ENCODE measurements at regions not wholly inside any gene's neighbourhood (a gene's known extent, or its start where the extent isn't known, plus 50 kb on each side); places are given as distances from the start of the nearest gene placed in this dataset.

DNA sequence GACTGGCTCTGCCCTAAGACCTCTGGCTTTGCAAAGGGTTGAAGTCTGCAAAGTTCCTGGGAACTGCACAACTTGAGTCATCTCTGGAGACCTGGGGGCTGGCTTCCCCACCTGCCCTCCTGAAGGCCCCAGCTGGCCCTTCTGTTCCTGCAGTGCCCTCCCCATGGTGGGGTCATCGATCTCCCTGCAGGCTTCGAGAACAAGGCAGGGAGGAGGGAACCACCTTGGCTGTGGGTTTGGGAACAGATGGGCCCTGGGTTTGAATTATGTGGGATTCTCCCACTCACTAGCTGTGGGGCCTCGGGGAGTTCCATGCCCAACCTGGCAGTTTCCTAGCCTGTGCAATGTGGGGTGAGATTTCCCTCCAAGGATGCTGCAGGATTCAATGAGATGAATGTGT lies 310.2 kb downstream of the PTPRU start:
- Histone ChIP-seq H3K9me3 (no peaks in the 10 kb centered on the region), H3K27me3 (replicated peaks; ENCODE audit: control insufficient read depth, insufficient read depth, low read length) (no peaks in the 10 kb centered on the region), H3K4me3 (ENCODE audit: low read depth, low read length) (no peak overlapping the region), H3K36me3 (ENCODE audit: control insufficient read depth, insufficient read depth, low read length) (no peaks in the 10 kb centered on the region), H3K4me1 (no peaks in the 10 kb centered on the region)
- H3K27me3 Mint-ChIP-seq (ENCODE audit: insufficient read depth, unreplicated experiment): peaks cover 3% of the 10 kb centered on the region
- H3K4me3 Mint-ChIP-seq (ENCODE audit: unreplicated experiment): no peak overlapping the region
- BruUV-seq (replicated peaks): no TSS peak
- no peak for DNase-seq
- no peaks in the 10 kb centered on the region for H3K36me3 Mint-ChIP-seq (ENCODE audit: insufficient read depth, unreplicated experiment)
- TF ChIP-seq, protein P1, sequence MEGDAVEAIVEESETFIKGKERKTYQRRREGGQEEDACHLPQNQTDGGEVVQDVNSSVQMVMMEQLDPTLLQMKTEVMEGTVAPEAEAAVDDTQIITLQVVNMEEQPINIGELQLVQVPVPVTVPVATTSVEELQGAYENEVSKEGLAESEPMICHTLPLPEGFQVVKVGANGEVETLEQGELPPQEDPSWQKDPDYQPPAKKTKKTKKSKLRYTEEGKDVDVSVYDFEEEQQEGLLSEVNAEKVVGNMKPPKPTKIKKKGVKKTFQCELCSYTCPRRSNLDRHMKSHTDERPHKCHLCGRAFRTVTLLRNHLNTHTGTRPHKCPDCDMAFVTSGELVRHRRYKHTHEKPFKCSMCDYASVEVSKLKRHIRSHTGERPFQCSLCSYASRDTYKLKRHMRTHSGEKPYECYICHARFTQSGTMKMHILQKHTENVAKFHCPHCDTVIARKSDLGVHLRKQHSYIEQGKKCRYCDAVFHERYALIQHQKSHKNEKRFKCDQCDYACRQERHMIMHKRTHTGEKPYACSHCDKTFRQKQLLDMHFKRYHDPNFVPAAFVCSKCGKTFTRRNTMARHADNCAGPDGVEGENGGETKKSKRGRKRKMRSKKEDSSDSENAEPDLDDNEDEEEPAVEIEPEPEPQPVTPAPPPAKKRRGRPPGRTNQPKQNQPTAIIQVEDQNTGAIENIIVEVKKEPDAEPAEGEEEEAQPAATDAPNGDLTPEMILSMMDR (IDR thresholded peaks at IDR 0.05; ENCODE audit: insufficient read depth in 1 of 2, low read depth in 1 of 2, low read length in 1 of 2, severe bottlenecking in 1 of 2, unreplicated experiment in 1 of 2): no peak
- no peaks in the 10 kb centered on the region for H3K9me3 Mint-ChIP-seq (ENCODE audit: unreplicated experiment)
- H3K27ac Mint-ChIP-seq (ENCODE audit: unreplicated experiment): no peak overlapping the region
- H3K4me1 Mint-ChIP-seq (ENCODE audit: low read depth, unreplicated experiment): no peaks in the 10 kb centered on the region
- ChIA-PET CTCF (no interaction called here), POLR2A (no interaction called here)
- intact Hi-C loops (cut with micrococcal nuclease; ENCODE audit: unreplicated experiment): no loop called here

DNA sequence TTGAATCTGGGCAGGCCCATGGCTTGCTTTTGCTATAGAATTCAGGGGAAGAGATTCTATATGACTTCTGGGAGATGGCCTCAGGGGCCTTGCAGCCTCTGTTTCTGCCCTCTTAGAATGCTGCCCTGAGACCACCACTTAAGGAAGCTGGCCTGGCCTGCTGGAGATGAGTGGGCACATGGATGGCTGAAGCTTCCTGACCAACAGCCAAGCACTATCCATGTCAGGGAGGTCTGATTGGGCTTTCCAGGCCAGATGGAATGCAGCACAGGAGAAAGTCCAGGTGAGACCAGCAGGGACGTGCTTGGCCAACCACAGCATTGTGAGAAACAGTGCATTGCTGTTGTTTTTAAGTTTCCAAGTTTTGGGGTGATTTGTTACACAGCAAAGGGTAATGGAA lies 308.1 kb downstream of the PTPRU start:
- Mint-ChIP-seq H3K9me3 (ENCODE audit: unreplicated experiment) (no peaks in the 10 kb centered on the region), H3K27me3 (ENCODE audit: insufficient read depth, unreplicated experiment) (peaks cover 3% of the 10 kb centered on the region), H3K36me3 (ENCODE audit: insufficient read depth, unreplicated experiment) (no peaks in the 10 kb centered on the region), H3K4me1 (ENCODE audit: low read depth, unreplicated experiment) (no peaks in the 10 kb centered on the region), H3K4me3 (ENCODE audit: unreplicated experiment) (no peak overlapping the region), H3K27ac (ENCODE audit: unreplicated experiment) (no peak overlapping the region)
- Histone ChIP-seq H3K36me3 (ENCODE audit: control insufficient read depth, insufficient read depth, low read length) (no peaks in the 10 kb centered on the region), H3K4me3 (ENCODE audit: low read depth, low read length) (no peak overlapping the region), H3K4me1 (no peaks in the 10 kb centered on the region), H3K27me3 (replicated peaks; ENCODE audit: control insufficient read depth, insufficient read depth, low read length) (no peaks in the 10 kb centered on the region), H3K9me3 (no peaks in the 10 kb centered on the region)
- POLR2A ChIA-PET: no interaction called here
- no TSS peak for BruUV-seq (replicated peaks)
- CTCF ChIA-PET: no interaction called here
- no peak for DNase-seq
- TF ChIP-seq, protein P1 (IDR thresholded peaks at IDR 0.05; ENCODE audit: insufficient read depth in 1 of 2, low read depth in 1 of 2, low read length in 1 of 2, severe bottlenecking in 1 of 2, unreplicated experiment in 1 of 2): no peak
- intact Hi-C loops (cut with micrococcal nuclease; ENCODE audit: unreplicated experiment): no loop called here

DNA sequence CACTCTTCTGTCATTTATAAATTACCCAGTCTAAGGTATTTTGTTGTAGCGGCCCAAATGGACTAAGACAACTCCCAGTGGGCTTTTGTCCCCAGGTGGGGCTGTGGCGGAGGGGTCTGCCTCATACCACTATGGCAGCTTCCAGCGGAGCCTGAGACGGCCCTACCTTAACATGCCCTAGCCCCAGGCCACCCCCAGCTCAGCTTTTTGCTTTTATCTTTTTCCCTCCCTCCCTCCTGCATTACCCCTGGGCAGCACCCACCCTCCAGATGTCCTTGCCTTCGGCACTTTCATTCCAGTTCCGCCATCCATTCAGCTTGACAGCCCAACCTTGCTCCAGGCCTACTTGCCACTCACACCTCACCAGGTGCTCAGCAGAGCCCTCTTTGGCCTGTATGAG lies 307.3 kb downstream of the PTPRU start:
- Mint-ChIP-seq H3K36me3 (ENCODE audit: insufficient read depth, unreplicated experiment) (no peaks in the 10 kb centered on the region), H3K27ac (ENCODE audit: unreplicated experiment) (no peak overlapping the region), H3K27me3 (ENCODE audit: insufficient read depth, unreplicated experiment) (peaks cover 3% of the 10 kb centered on the region), H3K9me3 (ENCODE audit: unreplicated experiment) (no peaks in the 10 kb centered on the region), H3K4me3 (ENCODE audit: unreplicated experiment) (no peak overlapping the region), H3K4me1 (ENCODE audit: low read depth, unreplicated experiment) (no peaks in the 10 kb centered on the region)
- CTCF ChIA-PET: no interaction called here
- Histone ChIP-seq H3K36me3 (ENCODE audit: control insufficient read depth, insufficient read depth, low read length) (no peaks in the 10 kb centered on the region), H3K9me3 (no peaks in the 10 kb centered on the region), H3K4me3 (ENCODE audit: low read depth, low read length) (no peak overlapping the region), H3K4me1 (no peaks in the 10 kb centered on the region), H3K27me3 (replicated peaks; ENCODE audit: control insufficient read depth, insufficient read depth, low read length) (no peaks in the 10 kb centered on the region)
- intact Hi-C loops (cut with micrococcal nuclease; ENCODE audit: unreplicated experiment): no loop called here
- TF ChIP-seq, protein P1 (IDR thresholded peaks at IDR 0.05; ENCODE audit: insufficient read depth in 1 of 2, low read depth in 1 of 2, low read length in 1 of 2, severe bottlenecking in 1 of 2, unreplicated experiment in 1 of 2): no peak
- DNase-seq: no peak
- POLR2A ChIA-PET: no interaction called here
- no TSS peak for BruUV-seq (replicated peaks)
